Spleen (tissue), 7 donors: ENCODE measurements at regions not wholly inside any gene's neighbourhood (a gene's known extent, or its start where the extent isn't known, plus 50 kb on each side); places are given as distances from the start of the nearest gene placed in this dataset.

Source experiments
- POLR2A ChIP-seq, 3 donors: fragments of 450-650 bp; IDR thresholded peaks; one replicate each; pipeline ENCODE4 v1.5.1; 2017; ENCODE audit warnings: antibody characterized with exemption in 3 of 3, mild to moderate bottlenecking in 1 of 3
- TF ChIP-seq, protein P1 (sequence below), 11 experiments: fragments of 200-600 bp in 7 of 11; fragments of 450-650 bp in 4 of 11; sonication (generic) in 4 of 11; IDR thresholded peaks in 8 of 11; conservative IDR thresholded peaks in 3 of 11; 1 replicate in 7 of 11; 2 replicates in 4 of 11; pipeline versions ENCODE4 v1.4.0 to v1.8.0; 2016 to 2021; ENCODE audit warnings: antibody characterized with exemption in 11 of 11, inconsistent platforms in 4 of 11, mild to moderate bottlenecking in 1 of 11
- donor health status: DM: no; HTN: no; CAD: no; lungs with moderate emphysema.
- donor health status: DM: no; HTN: no; CAD: no.
- donor health status: DM: no; HTN: no; CAD: no.

DNA sequence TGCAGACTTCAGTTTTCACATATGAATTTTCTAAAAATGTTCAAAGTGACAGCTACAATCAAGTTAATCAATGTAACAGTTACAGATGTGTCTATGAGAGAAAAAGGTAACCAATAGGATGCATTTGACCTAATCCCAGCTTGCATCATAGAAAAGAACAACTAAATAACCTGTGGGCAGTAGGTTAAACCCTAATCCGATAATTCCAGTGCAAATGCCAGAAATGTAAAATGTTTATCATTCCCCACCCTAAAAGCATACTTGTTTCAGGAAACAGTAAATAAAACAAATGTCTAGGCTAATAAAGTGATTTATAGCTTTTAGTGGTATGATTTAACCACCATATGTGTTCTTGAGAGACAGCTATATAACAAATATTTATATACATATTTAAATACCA, 592.6 kb downstream of the PRELID2 start:
- no peak for TF ChIP-seq POLR2A (IDR thresholded peaks at IDR 0.05)
- TF ChIP-seq, protein P1, sequence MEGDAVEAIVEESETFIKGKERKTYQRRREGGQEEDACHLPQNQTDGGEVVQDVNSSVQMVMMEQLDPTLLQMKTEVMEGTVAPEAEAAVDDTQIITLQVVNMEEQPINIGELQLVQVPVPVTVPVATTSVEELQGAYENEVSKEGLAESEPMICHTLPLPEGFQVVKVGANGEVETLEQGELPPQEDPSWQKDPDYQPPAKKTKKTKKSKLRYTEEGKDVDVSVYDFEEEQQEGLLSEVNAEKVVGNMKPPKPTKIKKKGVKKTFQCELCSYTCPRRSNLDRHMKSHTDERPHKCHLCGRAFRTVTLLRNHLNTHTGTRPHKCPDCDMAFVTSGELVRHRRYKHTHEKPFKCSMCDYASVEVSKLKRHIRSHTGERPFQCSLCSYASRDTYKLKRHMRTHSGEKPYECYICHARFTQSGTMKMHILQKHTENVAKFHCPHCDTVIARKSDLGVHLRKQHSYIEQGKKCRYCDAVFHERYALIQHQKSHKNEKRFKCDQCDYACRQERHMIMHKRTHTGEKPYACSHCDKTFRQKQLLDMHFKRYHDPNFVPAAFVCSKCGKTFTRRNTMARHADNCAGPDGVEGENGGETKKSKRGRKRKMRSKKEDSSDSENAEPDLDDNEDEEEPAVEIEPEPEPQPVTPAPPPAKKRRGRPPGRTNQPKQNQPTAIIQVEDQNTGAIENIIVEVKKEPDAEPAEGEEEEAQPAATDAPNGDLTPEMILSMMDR (IDR thresholded peaks at IDR 0.05 in 8 of 11, conservative IDR thresholded peaks at IDR 0.05 in 3 of 11): no peak
